ENCODE measurements at regions not wholly inside any gene's neighbourhood (a gene's known extent, or its start where the extent isn't known, plus 50 kb on each side); places are given as distances from the start of the nearest gene placed in this dataset.
A peak's percentile ranks its signal among the peaks of the same experiment; 100 is the strongest.

GRCh38 chr5:160175438-160176218, 53.7 kb upstream of the FABP6 start:
- peak; percentile 44 for DNase-seq
- H3K9me3 Mint-ChIP-seq: no peaks in the 10 kb centered on the region
- no peak for TF ChIP-seq CTCF (IDR thresholded peaks at IDR 0.05)
- no peaks in the 10 kb centered on the region for H3K36me3 Mint-ChIP-seq (ENCODE audit: low read depth)
- peak overlapping the region; percentile 51 for H3K4me3 Mint-ChIP-seq
- H3K4me1 Mint-ChIP-seq: peaks cover 60% of the 10 kb centered on the region
- peaks cover 3% of the 10 kb centered on the region for H3K27me3 Mint-ChIP-seq (ENCODE audit: low read depth, poor library complexity)
- H3K27ac Mint-ChIP-seq: peak overlapping the region; percentile 97

GRCh38 chr5:160174780-160175437, 54.4 kb upstream of the FABP6 start:
- peak overlapping the region; percentile 34 for H3K4me3 Mint-ChIP-seq
- peaks cover 3% of the 10 kb centered on the region for H3K27me3 Mint-ChIP-seq (ENCODE audit: low read depth, poor library complexity)
- H3K4me1 Mint-ChIP-seq: peaks cover 57% of the 10 kb centered on the region
- H3K9me3 Mint-ChIP-seq: no peaks in the 10 kb centered on the region
- H3K27ac Mint-ChIP-seq: peak overlapping the region; percentile 97
- H3K36me3 Mint-ChIP-seq (ENCODE audit: low read depth): no peaks in the 10 kb centered on the region
- DNase-seq: no peak
- no peak for TF ChIP-seq CTCF (IDR thresholded peaks at IDR 0.05)

GRCh38 chr5:160174290-160174689, 55.0 kb upstream of the FABP6 start:
- Mint-ChIP-seq H3K27me3 (ENCODE audit: low read depth, poor library complexity) (peaks cover 6% of the 10 kb centered on the region), H3K9me3 (no peaks in the 10 kb centered on the region), H3K4me1 (peaks cover 62% of the 10 kb centered on the region), H3K36me3 (ENCODE audit: low read depth) (no peaks in the 10 kb centered on the region), H3K4me3 (no peak overlapping the region), H3K27ac (no peak overlapping the region)
- no peak for DNase-seq
- no peak for TF ChIP-seq CTCF (IDR thresholded peaks at IDR 0.05)

GRCh38 chr5:160171666-160172065, 52.4 kb upstream of the PWWP2A start:
- Mint-ChIP-seq H3K4me3 (no peak overlapping the region), H3K36me3 (ENCODE audit: low read depth) (no peaks in the 10 kb centered on the region), H3K27ac (no peak overlapping the region), H3K9me3 (no peaks in the 10 kb centered on the region), H3K27me3 (ENCODE audit: low read depth, poor library complexity) (peaks cover 6% of the 10 kb centered on the region), H3K4me1 (peaks cover 61% of the 10 kb centered on the region)
- no peak for DNase-seq
- TF ChIP-seq CTCF (IDR thresholded peaks at IDR 0.05): no peak

GRCh38 chr5:160169326-160169725, 50.1 kb upstream of the PWWP2A start:
- Mint-ChIP-seq H3K9me3 (no peaks in the 10 kb centered on the region), H3K36me3 (ENCODE audit: low read depth) (no peaks in the 10 kb centered on the region), H3K27me3 (ENCODE audit: low read depth, poor library complexity) (peaks cover 4% of the 10 kb centered on the region), H3K4me1 (peaks cover 60% of the 10 kb centered on the region), H3K4me3 (no peak overlapping the region), H3K27ac (no peak overlapping the region)
- no peak for TF ChIP-seq CTCF (IDR thresholded peaks at IDR 0.05)
- DNase-seq: no peak

Data from nephron progenitor cell (in vitro differentiated cells).